SK-MEL-5 (cell line): ENCODE measurements at regions not wholly inside any gene's neighbourhood (a gene's known extent, or its start where the extent isn't known, plus 50 kb on each side); places are given as distances from the start of the nearest gene placed in this dataset.
A peak's percentile ranks its signal among the peaks of the same experiment; 100 is the strongest.
"Not testable (repeated sequence)": the region's sequence is repeated elsewhere in the genome, so short reads cannot be mapped to it uniquely, and the experiment has no call there.

Source experiments
- DNase-seq: peaks from one replicate; pipeline ENCODE4 v3.0.0-alpha.2; 2016; ENCODE audit warnings: low read depth, low spot score
- in situ Hi-C: cut with HindIII; loops from 2 replicates; pipeline ENCODE4 v1.10.0; 2016; ENCODE audit warnings: low sequenced_read_pairs, high pct_unique_total_duplicates, low pct_unique_long_range_greater_than_20kb

DNA sequence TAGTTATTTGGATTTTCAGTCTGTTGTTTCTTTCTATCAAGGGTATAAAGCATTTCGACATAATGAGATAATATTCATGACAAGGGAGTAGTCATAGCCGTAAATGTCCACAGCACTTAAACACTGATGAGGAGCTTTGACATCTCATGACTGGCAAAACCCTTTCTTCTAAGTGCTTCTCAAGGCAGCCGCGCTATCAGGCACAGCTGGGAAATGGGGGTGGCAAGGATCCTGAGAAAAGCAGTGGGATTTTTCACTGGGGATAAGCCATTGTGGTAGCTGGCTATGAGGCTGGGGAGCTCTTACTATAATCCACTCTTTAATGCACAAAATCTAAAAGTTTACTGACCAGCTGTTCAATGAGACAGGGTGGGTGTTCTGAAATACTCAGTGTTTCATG, 493.2 kb upstream of the KLF6 start:
- in situ Hi-C loops = no loop called here
- DNase-seq = no peak

DNA sequence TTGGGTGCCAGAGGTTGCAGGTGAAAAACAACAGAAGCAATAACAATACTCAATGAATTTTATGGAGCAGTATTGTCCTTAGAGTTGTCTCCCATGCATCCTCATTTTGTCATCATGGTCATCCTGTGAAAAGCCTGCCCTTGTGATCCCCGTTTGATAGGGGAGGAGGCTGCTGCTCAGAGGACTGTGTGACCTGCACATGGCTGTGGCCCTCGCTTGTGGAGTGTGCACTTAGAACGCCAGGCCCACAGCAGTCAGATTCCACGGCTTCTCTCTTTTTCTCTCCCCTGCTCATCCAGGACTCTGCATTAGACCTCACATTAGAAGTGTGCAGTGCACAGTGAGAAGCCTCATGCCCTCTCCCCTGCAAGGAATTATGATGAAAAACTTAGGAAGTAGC, 491.1 kb upstream of the KLF6 start:
- in situ Hi-C loops = no loop called here
- no peak for DNase-seq

DNA sequence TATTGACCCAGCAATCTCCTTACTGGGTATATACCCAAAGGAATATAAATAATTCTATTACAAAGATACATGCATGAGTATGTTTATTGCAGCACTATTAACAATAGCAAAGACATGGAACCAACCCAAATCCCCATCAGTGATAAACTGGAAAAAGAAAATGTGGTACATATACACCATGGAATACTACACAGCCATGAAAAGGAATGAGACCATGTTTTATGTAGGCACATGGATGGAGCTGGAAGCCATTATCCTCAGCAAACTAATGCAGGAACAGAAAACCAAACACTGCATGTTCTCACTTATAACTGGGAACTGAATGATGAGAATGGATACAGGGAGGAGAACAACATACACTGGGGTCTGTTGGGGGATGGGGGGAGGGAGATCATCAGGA, 489.7 kb upstream of the KLF6 start:
- DNase-seq, in situ Hi-C loops: not testable (repeated sequence)

DNA sequence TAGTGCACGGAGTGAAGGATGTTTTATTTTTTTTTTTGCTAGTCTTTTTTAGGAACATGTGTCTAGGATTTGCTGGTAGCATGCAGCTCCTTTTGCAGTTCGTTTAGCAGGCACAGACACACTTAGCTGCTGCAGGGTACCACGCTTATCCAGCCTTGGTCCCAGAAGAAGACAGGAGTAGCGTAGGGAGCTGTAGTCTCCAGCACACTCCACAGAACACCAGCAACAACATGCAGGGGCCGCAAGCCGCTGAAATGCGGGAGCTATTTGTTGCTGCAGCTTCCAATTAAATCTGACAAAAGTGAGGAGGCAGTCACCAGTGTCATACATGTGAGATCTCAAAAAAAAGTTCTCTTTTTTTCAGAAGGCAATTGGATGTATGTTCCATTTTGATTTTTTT, 486.2 kb upstream of the KLF6 start:
- in situ Hi-C loops = no loop called here
- DNase-seq = no peak

DNA sequence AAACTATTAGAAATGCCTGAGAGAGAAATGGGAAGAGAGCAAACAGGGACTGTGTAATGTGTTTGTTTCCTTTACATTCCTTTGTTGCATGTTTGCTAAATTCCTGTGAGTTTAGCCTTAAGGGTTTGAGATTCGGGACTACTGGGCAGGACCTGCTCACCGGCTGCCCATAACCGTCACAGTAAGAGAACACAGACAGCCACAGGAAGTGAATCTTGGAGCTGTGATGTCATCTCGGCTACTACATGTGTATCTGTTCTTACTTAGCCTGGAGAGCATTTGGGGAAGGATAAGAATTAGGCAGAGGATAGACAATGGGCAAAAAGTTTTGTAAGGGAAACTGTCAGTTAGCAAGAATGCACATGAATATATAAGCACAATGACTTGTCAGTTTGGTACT, 485.1 kb upstream of the KLF6 start:
- DNase-seq = no peak
- in situ Hi-C loops = no loop called here

DNA sequence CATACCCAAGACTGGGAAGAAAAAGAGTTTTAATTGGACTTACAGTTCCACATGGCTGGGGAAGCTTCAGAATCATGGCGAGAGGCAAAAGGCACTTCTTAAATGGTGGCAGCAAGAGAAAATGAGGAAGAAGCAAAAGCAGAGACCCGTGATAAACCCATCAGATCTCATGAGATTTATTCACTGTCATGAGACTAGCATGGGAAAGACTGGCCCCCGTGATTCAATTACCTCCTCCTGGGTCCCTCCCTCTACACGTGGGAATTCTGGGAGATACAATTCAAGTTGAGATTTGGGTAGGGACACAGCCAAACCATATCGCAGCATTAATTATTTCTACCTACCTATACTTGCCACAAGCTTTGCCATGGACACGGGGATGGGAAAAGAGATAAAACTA, 483.5 kb upstream of the KLF6 start:
- peak; percentile 91 for DNase-seq
- in situ Hi-C loops = not testable (repeated sequence)

DNA sequence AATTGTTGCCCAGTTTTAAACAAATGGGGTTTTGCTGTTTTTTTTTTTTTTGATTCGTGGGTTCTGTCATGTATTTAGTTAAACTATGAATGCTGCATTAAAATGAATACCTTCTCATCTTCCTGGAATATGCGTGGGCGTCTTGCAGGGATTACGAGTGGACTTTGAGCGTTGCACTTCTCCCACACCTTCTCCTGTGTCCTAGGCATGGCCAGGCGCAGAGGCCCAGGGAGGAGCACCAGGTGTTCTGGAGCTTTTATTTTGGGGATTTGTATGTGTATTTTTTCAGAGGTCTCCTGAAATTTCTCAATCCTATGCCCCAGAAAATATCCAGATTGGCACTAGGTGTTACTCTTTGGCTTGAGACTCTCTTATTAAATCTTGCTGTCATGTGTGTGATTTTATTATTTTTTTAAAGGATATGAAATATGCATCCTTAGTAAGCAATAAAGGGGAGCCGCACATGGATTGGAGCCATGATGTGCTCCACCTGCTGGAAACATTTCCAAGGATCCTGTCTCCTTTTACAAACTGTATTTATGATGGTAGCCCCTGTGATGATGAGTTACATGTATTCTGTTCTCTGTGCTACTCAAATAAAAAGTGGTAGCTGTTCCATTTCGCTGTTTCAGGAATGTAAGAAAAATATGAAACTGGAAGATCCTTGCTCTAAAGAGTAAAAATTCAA, 482.2 kb upstream of the KLF6 start:
- in situ Hi-C loops = no loop called here
- DNase-seq = peak; percentile 57

DNA sequence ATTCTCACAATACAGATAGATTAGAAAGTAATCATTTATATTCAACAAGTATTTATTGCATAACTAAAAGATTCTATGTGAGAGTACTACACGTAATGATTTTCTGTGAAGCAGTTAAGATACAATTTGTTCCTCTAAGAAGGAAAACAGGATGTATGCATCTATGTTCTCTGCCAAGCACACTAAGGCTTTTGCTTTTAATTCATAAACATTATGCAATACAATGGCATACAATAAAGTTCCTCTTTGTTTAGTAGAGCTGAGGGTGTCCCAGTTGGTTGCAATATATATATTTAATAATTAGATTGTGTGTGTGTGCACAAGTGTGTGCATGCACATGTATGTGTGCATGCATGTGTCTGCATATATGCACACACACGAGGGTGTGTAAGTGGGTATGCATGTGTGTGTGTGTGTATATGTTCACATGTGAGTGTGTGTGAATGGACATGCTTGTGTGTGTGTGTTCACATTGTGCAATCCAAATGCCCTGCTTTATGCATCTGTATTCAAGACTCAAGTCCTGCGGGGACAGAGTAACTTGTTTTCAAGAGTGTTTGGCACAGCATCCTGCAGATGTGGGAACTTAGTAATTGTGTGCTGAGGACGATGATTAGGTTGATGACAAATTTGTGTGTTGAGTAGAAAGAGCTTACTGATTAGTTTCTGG, 481.5 kb upstream of the KLF6 start:
- DNase-seq = peak; percentile 60
- in situ Hi-C loops = no loop called here

DNA sequence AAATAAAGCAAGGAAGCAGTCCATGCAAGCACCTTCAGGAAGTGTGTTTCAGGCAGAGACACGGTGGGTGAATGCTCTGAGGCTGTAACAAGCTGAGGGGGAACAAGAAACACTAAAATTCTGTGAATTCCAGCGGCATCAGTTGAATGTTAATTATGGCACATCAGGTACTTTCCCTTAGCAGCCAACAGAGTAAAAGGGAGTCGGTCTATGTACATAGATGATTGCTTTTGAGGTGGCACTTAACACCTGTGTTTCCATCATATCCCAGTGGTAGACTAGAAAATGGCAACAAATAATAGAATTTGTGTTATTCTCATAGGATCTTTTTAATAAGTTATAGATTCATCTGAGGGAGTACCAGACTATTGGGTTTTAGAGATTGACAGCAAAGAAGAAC, 481.0 kb upstream of the KLF6 start:
- in situ Hi-C loops = no loop called here
- DNase-seq = no peak

DNA sequence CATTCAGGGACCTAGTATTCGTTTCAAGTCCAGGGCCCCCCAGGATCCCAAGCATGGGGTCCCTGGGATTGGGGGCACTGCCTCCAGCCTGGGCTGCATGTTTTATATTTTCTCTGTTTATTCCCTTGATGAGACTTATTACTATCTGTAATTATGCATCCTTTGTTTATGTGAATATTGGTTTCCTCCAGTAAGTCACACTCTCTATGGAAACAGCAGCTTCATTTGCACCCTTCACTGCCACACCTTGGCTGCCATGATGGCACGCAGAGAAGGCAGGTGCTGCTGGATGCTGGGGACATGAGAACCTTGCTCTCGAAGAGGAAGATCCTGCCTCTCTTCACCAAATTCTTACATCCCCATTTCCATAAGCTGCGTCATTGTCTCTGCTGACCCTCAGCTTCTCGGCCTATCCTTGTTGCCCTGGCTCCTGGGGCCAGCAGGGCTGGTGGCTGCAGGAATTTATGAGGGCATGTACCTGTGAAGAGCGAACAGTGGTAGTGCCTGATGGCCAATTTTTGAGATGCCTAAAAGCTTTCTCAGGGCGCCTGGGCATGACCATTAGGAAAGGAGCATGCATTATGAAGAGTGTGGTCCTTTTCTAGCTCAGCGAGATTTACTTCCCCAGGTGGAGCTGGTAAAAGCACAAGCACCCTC, 479.3 kb upstream of the KLF6 start:
- in situ Hi-C loops = no loop called here

DNA sequence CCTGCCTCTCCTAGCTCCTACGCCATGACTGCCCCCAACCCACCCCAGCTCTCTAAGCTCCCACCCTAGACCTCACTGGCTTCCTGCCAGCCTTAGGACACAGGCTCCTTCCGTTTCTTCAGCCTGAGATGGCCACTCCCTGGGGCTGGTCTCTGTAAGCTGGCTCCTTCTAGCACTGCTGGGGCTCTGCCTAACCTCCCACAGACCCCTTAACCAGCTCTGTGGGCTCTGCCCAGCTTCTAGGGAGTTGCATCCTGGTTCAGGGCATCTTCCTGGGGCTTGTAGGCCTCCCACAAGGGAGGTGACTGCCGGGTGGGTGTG, 478.6 kb upstream of the KLF6 start:
- in situ Hi-C loops = no loop called here
- no peak for DNase-seq

More for the DNA sequence above, 479.3 kb upstream of the KLF6 start:
- DNase-seq = no peak

DNA sequence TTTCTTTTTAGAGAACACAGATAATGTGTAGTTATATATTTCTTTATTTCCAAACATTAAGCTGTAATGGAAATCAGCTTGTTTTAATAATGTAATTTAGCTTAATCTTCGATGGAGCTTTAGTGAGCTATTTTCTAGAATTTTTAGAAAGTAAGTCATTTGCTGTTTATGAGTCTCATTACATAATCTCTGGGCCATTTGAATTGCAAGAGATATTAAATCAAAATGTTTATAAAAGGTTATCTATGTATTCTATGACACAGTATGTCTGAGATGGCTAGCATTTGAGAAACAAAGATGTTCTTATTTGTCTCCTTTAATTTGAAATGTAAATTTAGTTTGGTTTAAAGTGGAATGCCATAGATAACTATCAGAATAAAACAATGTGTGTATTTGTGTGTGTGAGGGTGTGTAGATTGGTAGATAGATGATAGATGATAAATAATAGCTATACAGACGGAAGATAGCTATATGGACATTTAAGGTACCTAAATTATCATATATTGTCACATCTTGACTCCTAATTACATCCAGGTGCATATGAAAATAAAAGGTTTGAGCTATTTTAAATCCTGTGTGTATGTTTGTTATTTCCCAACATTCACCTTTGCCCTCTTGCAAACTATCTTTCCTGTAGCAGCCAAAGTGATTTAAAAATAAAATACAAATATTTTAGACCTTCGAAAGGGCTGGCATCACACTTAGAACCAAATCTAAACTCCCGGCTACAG, 478.0 kb upstream of the KLF6 start:
- in situ Hi-C loops = no loop called here
- DNase-seq = no peak

DNA sequence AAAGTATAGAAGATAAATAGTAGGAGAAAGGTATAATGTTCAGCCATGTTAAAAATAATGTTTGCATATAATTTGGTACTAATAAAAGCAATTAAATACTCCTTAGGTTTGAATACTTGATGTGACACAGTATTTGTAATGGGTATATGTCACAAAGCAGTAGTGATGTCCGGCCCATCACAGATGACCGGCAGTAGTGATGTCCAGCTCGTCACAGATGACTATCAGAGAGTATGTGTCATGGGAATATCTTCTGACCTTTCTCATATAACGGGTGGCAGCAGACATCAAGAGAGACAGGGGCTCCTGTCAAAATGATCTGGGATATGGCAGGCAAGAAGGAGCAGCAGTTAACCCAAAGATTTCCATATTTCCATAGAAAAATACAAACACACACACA, 477.4 kb upstream of the KLF6 start:
- DNase-seq = no peak
- in situ Hi-C loops = no loop called here

DNA sequence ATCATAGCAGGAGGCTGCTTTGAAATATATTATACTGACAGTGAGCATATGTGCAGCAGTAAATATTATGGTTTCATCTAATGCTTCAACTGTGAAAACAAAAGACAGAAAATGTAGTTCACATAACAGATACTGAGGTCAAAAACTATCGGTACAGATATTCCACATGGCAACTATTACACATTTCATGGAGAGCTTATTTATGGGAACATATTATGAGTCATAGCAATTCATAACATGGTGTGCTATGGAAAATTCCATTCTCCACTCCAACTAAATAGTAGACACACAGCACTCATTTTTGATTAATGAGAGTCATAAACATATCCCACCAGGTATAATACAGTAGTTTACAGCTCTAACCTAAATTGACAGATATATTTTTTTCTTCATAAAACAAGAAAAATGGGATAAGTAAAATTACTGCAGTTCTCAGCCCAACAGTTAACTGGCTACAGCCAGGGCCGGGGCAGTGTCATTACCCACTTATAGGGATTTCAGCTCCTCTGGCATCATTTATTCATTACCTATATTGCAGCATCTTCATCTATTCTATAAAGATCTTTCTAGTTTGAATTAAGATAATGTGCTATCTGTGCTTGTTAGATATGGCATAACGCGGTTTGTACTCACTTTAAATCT, 475.6 kb upstream of the KLF6 start:
- in situ Hi-C loops = no loop called here
- no peak for DNase-seq

DNA sequence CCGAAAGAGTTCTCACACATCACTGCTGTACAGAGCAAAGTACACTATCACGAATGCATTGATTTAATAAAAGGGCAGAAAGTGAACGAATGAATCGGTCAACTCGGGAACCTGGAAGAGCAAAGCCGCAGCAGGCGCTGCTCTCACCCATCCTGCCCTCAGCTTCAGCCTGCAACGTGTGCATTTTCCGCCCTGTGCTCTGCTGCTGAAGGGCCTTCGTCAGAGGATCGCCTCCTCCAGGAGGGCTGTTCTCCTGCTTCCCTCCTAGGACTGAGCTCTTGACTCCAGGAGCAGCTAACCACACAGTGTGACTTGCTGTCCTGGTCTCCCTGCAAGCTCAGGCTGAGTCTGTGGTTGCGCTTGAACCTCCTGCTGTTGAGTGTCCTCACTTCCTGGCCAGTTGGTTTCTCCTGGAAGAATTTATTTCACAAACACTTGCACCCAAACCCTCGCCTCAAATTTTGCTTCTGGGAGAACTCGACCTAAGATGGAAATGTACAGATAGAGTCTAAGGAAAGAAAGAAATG, 473.0 kb upstream of the KLF6 start:
- no peak for DNase-seq
- in situ Hi-C loops = no loop called here

DNA sequence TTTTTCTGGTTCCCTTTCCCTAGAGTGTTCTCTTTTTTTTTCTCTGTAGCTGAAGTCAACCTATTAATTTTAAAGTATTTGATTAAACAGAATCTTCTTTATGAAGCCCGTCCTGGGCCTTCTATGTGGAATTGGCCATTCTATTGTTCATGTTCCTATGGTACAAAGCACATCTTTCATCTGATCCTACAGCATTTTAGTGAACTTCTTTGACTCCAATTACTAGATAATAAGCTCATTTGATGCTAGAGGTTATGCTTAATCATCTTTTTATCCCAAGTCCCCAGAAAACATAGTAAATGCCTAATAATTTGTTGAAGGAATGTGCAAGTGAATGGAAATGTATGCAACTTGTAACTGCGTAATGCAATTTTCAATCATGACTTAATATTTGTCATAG, 472.0 kb upstream of the KLF6 start:
- in situ Hi-C loops = no loop called here
- DNase-seq = peak; percentile 29

DNA sequence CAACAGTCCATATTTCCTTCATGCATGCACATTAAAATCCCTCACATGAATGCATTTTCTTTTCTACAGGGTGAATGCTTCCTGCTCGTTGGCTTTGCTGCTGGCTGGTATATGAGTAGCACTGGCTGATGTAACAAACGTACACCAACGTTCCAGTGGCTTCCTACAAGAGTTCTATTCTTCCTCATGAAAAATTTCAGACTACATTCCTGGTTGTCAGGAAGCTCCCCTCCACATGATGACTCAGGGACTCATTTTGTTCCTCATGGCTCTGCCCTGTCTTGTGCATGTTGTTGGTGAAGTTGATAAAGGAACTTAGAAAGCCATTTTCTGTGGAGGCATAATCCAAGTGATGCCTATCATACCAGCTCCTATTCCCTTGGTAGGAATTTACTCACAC, 470.7 kb upstream of the KLF6 start:
- DNase-seq = no peak
- in situ Hi-C loops = no loop called here
